SK-N-MC (cell line): ENCODE measurements at regions not wholly inside any gene's neighbourhood (a gene's known extent, or its start where the extent isn't known, plus 50 kb on each side); places are given as distances from the start of the nearest gene placed in this dataset.

Experiments
- EZH2 ChIP-seq: fragments of 200-600 bp; sonication (generic); IDR thresholded peaks from one replicate; pipeline ENCODE4 v1.6.1; 2017; ENCODE audit warnings: antibody characterized with exemption
- FOXP2 ChIP-seq: optimal IDR thresholded peaks from 2 replicates; pipeline ENCODE3; 2011; ENCODE audit warnings: mild to moderate bottlenecking, moderate library complexity; ENCODE audit not compliant: insufficient read depth; ENCODE audit errors: extremely low read length, control extremely low read depth
- POLR2AphosphoS5 ChIP-seq: IDR thresholded peaks from 2 replicates; pipeline ENCODE4 v1.6.1; 2012; ENCODE audit warnings: mild to moderate bottlenecking, low read depth, low read length, borderline replicate concordance

DNA sequence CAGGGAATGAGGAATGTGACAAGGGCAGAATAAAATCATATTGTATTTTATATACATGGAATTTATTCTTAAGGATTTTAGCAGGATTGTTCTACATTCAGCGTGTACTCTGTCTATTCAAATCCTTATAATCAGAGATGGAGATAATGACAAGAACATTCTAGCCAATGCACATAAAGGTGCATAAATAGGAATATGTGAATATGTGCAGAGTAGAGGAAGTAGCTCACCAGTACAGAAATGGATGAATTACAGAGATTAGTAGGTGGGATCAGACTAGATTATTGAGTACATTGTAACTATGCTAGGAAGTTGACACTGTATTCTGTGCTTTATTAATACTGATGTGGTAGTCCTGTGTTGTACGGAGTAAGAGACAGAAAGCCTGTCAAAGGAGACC is 1308.8 kb downstream of the FAM181B start:
- TF ChIP-seq EZH2, result no peak
- no peak for TF ChIP-seq FOXP2
- no peak for TF ChIP-seq POLR2AphosphoS5
